Non-pigmented ciliary epithelial cell (primary cell): ENCODE measurements at regions not wholly inside any gene's neighbourhood (a gene's known extent, or its start where the extent isn't known, plus 50 kb on each side); places are given as distances from the start of the nearest gene placed in this dataset.

Experiments
- DNase-seq: peaks from one replicate; pipeline ENCODE4 v3.0.0-alpha.2; 2010; ENCODE audit warnings: low read depth

DNA sequence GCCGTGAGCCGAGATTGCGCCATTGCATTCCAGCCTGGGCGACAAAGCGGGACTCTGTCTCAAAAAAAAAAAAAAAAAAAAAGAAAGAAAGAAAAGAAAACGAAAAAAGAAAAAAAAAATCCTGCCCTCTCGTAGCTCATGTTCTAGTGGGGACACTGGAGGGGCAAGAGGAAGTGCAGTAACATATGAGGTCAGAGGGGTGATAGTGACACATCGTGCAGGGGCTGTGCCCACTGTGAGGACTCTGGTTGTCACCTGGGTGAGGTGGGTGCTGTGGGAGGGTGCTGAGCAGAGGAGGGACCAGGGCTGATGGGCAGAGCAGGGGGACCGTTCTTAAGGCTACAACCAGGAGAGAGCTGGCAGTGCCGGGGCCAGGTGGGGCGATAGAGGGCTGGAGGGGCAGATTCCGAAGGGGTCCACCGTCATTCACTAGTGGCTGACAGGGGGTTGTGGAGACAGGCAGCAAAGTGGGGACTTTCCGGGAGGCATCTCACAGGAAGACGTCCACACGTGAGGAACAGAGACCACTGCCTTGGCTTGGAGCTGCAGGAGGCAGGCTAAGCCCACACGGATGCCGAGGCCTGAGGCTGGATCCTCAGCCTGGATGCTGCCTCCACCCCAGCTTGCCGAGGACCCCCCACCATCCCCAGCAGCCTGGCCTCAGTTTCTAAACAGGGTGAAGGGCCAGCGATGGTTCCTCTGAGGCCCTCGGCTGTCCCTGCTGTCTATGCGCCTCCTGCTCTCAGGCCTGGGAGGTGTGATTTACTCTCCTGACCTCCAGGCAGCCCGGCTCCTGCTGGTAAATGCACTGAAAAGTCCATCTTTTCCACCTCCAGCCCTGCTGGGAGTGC is 154.3 kb upstream of the IQSEC1 start:
- no peak for DNase-seq

DNA sequence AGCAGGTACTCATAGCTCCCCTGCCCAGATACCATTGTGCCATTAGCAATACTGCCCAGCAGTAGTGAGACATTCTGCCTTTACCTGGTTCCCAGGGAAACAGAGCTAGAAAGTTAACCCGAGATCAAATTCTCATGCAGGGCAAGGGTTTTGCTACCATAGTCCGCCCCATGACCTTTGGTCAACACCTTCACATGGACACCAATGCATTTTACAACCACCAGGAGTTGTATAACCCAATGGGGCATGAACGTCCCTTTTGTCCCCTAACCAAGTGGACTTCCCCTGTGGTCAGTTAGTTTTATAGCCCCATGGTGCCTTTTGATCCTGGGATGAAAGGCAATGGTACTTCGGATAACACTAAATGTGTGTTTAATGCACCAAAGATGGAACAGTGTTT is 151.7 kb upstream of the IQSEC1 start:
- DNase-seq, result no peak

DNA sequence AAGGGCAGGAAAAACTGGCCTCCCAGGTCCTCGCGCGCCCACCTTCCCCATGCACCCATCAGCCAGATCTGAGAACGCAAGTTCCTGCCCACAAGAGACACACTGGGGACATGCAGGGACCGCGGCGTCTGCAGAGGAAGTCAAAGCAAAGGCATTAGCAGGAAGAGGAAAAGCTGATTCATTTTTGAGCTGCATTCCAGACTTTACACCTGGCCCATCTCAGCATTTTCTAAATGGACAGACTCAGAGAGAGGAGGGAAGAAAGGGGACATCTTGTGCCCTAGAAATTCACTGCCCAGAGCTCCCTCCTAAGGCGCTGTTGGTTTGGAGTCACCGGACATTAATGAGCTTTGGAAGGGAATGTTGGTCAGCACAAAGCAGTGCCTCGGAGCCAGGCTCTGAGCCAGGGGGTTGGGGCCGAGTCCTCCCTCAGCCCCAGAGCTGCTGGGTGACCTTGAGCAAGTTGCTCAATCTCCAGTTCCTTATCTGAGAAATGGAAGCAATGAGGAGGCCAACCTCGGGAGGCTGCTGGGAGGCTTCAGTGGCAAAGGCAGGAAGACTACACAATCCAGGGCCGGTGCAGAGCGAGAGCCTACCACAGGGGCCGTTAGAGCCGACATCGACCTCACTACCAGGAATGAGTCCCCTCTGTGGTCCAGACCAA is 150.5 kb upstream of the IQSEC1 start:
- no peak for DNase-seq

DNA sequence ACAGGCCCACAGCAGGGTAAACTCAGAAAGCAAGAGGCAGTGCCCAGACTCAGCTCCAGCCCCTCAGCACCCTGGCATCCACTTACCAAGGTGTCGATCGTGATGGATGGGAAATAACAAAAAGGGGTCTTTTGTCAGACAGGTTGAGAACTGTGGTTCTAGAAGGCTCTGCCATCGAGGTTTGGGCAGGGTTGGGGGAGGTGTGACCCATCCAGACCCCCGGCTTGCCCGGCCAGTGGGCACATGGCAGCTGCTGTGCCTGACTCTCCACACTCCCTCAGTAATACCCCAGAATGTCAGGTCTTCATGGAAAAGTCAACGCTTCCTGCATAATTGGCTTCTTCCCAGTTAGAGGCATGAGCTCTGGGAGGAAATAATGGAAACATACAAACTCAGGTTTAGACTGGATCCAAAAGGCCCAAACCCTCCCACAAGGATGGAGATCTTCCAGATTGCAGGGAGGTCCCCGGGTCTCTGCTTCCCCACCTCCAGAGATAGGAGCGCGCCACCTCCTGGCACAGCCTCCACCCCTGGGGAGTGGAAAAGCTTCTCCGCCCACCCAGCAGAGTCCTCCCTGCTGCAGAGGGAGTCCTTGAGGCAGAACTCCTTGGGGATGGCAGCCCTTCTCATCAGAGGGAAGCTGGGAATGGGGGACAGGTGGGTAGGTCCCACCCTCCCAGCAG is 149.8 kb upstream of the IQSEC1 start:
- DNase-seq, result no peak

GRCh38 chr3:13222131-13222530 is 148.9 kb upstream of the IQSEC1 start:
- DNase-seq, result no peak

DNA sequence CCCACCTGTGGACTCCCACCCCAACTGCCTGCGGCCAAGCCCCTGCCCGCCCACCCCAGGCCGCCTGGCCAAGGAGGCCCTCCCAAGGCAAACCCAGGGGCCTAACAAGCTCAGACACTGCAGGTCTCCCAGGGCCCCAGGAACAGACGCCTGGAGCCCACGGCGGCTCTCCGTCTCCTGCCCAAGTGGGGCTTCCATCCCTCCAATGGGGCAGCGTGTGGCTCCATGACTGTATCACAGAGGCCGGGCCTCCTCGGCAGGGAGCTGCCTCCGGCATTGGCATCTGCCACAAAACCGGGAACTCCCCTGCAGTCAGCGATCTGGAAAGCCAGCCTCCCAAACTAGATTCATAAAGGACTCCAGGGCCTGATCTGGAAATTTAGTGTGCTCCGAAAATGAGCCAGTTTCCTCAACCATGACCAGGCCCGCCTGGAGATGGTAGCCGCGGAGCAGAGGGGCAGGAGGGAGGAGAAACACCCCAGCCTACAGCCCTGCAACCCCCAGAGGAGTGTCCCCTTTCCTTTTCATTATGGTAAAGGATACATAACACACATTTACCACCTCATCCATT is 148.3 kb upstream of the IQSEC1 start:
- no peak for DNase-seq

DNA sequence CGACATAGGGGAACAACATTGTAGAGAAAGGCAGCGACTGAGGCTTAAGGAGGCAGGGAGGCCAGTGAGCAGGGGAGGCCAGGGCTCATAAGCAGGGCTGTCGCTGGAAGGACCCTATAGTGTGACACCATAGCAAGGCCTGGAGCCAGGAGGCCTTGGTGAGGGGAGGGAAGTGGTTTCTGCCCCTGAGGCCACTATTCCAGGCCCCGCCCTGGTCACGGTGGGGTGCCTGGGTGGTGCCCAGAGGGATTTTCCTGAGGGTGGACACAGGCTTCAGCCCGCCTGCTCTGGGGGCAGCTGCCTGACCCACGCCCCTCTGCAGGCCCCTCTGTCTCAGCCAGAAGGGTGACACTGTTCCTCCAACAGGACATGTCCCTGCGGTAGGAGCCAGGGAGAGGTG is 147.8 kb upstream of the IQSEC1 start:
- DNase-seq, result no peak

DNA sequence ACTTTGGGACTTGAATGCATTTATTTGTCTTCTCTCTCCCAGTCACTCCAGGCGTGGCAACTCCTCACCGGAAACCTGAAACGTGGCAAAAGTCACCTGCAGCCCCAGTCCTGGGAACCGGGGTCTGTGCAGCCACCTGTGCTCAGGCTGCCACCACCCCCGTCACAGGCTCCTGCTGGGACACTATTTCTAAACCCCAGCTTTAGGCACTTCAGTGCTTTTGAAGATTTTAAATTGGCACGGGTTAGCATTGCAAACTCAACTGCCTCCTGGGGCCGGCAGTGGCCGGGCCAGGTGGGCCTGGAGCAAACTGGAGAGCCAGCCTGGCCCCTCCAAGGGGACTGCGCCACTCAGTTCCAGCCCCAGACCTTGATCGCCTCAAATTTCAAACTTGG is 146.7 kb upstream of the IQSEC1 start:
- DNase-seq, result no peak

DNA sequence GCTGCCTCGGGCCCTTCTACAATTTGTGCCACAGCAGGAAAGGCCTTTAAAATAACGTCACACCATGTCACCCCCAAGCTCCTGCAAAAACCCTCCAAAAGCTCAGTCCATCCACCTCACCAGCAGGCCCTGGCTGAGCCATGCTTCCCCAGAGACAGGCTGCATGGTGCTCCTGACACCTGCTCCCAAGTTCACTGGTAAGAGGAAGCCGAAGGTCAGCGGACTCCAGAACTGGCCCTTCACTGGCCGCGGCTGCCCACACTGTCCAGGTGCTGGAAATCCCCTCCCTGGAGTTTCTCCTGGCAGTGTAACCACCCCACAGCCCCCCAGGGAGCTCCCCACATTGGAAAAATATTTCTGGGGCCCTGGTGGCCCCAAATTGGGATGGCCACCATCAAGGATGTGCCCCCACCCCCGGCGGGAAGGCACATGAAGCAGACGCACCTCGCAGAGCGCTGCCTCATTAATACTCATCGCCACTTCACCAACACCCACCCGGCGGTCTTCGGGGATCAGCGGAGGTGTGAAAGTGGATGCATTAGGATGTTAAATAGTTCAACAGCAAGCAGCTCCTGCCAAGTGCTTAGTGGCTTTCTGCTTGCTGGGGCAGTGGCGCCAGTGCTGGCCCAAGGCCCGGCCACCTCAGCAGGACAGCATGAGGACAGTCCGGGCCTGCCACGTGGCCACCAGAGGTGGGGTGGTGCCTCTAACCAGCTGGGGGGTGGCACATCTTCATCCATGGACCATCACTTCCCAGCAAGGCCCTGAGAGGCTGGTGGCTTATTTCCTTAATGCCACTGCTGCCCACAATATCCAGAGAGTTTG is 146.1 kb upstream of the IQSEC1 start:
- no peak for DNase-seq

GRCh38 chr3:13218541-13218908 is 145.3 kb upstream of the IQSEC1 start:
- no peak for DNase-seq

GRCh38 chr3:13217736-13218540 is 144.7 kb upstream of the IQSEC1 start:
- peak; percentile 32 for DNase-seq

DNA sequence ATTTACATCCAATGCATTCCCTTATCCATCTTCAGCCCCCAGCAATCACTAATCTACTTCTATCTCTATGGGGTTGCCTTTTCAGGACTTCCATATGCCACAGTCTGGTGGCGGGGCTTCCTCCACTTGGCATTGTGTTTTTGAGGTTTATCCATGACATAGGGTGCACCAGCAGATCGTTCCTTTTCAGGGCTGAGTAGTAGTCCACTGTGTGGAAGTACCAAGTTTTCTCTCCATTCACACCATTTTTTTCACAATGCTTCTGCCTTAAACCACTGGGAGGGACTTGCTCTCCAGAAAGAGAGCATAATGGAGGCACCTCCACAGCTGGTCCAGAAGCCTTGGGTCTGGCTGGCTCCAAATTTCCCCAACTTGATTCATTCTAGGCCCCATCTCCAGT is 144.0 kb upstream of the IQSEC1 start:
- no peak for DNase-seq

DNA sequence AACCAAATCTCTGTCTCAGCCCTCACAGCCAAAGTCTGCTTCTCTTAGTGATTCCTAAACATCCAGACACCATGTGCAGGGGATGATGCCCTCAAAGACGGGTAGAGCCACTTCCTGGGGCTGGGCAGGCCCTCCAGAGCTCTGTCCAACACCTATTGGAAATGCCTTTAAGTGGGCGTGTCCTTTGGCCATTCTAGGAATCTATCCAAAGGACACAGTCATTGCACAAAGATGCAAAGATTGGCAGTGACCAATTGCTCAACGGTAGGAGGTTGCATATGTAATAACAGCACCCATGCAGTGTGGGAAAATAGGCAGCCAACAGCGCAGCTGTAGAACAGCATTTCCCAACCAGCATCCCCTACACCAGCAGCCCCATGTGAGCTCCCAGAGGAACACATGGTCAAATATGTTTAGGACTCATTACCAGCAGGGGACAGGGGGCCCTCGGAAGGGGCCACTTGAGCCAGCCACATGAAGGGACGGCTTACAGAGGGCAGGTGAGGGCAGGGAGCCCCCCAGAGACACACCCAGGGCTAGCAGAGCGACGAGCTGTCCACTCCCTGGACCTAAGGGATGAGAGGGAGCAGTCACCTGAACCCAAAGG is 142.8 kb upstream of the IQSEC1 start:
- peak; percentile 14 for DNase-seq

- no peak for DNase-seq
These were observed 141.7 kb upstream of the IQSEC1 start for GRCh38 chr3:13214847-13215472.

- no peak for DNase-seq
These were observed 140.9 kb upstream of the IQSEC1 start for GRCh38 chr3:13213911-13214846.

GRCh38 chr3:13213490-13213889 is 140.3 kb upstream of the IQSEC1 start:
- DNase-seq, result no peak

GRCh38 chr3:13211605-13212210 is 138.5 kb upstream of the IQSEC1 start:
- no peak for DNase-seq

GRCh38 chr3:13210221-13210975 is 137.2 kb upstream of the IQSEC1 start:
- no peak for DNase-seq
